Progenitor cell of endocrine pancreas (in vitro differentiated cells): ENCODE measurements at regions not wholly inside any gene's neighbourhood (a gene's known extent, or its start where the extent isn't known, plus 50 kb on each side); places are given as distances from the start of the nearest gene placed in this dataset.
"Not testable (repeated sequence)": the region's sequence is repeated elsewhere in the genome, so short reads cannot be mapped to it uniquely, and the experiment has no call there.

Experiments used
- DNase-seq: peaks from one replicate; pipeline ENCODE4 v3.0.0; 2021; ENCODE audit warnings: low spot score; ENCODE audit not compliant: unreplicated experiment
- H3K27ac Mint-ChIP-seq: 2 replicates; pipeline ENCODE4 v1.8.0; 2021; ENCODE audit warnings: mild to moderate bottlenecking, moderate library complexity, mixed read lengths
- H3K27me3 Mint-ChIP-seq: 2 replicates; pipeline ENCODE4 v1.8.0; 2021; ENCODE audit warnings: mixed read lengths
- H3K36me3 Mint-ChIP-seq: 2 replicates; pipeline ENCODE4 v1.8.0; 2022; ENCODE audit warnings: mixed read lengths; ENCODE audit not compliant: insufficient read depth
- H3K4me1 Mint-ChIP-seq: 2 replicates; pipeline ENCODE4 v1.8.0; 2021; ENCODE audit warnings: low read depth, mixed read lengths
- H3K4me3 Mint-ChIP-seq: 2 replicates; pipeline ENCODE4 v1.8.0; 2021; ENCODE audit warnings: low read depth, mild to moderate bottlenecking, moderate library complexity, mixed read lengths
- H3K9me3 Mint-ChIP-seq: 2 replicates; pipeline ENCODE4 v1.8.0; 2021; ENCODE audit warnings: low read depth, mixed read lengths
- CTCF ChIP-seq: fragments of 200-600 bp; sonication (generic); IDR thresholded peaks from one replicate; pipeline ENCODE4 v1.5.0; 2021; ENCODE audit warnings: antibody characterized with exemption, mild to moderate bottlenecking; ENCODE audit not compliant: unreplicated experiment

- H3K27me3 Mint-ChIP-seq: peaks cover 27% of the 10 kb centered on the region
- no peak overlapping the region for H3K27ac Mint-ChIP-seq
- H3K4me1 Mint-ChIP-seq: no peaks in the 10 kb centered on the region
- H3K9me3 Mint-ChIP-seq: no peaks in the 10 kb centered on the region
- DNase-seq: no peak
- no peaks in the 10 kb centered on the region for H3K36me3 Mint-ChIP-seq
- no peak for TF ChIP-seq CTCF
- no peak overlapping the region for H3K4me3 Mint-ChIP-seq
These were observed 100.2 kb downstream of the FBXO8 start for GRCh38 chr4:174183259-174183658.

GRCh38 chr4:174181827-174182226 lies 101.6 kb downstream of the FBXO8 start:
- H3K4me1 Mint-ChIP-seq: no peaks in the 10 kb centered on the region
- H3K4me3 Mint-ChIP-seq: no peak overlapping the region
- no peaks in the 10 kb centered on the region for H3K9me3 Mint-ChIP-seq
- H3K36me3 Mint-ChIP-seq: no peaks in the 10 kb centered on the region
- peaks cover 27% of the 10 kb centered on the region for H3K27me3 Mint-ChIP-seq
- TF ChIP-seq CTCF: peak; percentile 19
- DNase-seq: no peak
- no peak overlapping the region for H3K27ac Mint-ChIP-seq

GRCh38 chr4:174177536-174177935 lies 105.9 kb downstream of the FBXO8 start:
- no peak for TF ChIP-seq CTCF
- H3K27ac Mint-ChIP-seq: no peak overlapping the region
- peaks cover 6% of the 10 kb centered on the region for H3K27me3 Mint-ChIP-seq

GRCh38 chr4:174175836-174176235 lies 107.6 kb downstream of the FBXO8 start:
- DNase-seq, H3K9me3 Mint-ChIP-seq, H3K36me3 Mint-ChIP-seq, H3K4me3 Mint-ChIP-seq, H3K4me1 Mint-ChIP-seq, H3K27ac Mint-ChIP-seq: not testable (repeated sequence)
- peaks cover 13% of the 10 kb centered on the region for H3K27me3 Mint-ChIP-seq

More at GRCh38 chr4:174177536-174177935, 105.9 kb downstream of the FBXO8 start:
- no peak overlapping the region for H3K4me3 Mint-ChIP-seq
- H3K9me3 Mint-ChIP-seq: peaks cover 4% of the 10 kb centered on the region
- H3K36me3 Mint-ChIP-seq: no peaks in the 10 kb centered on the region
- DNase-seq: no peak
- no peaks in the 10 kb centered on the region for H3K4me1 Mint-ChIP-seq

GRCh38 chr4:174173360-174173759 lies 110.1 kb downstream of the FBXO8 start:
- no peaks in the 10 kb centered on the region for H3K4me1 Mint-ChIP-seq
- H3K9me3 Mint-ChIP-seq: peaks cover 4% of the 10 kb centered on the region
- no peaks in the 10 kb centered on the region for H3K36me3 Mint-ChIP-seq
- peaks cover 10% of the 10 kb centered on the region for H3K27me3 Mint-ChIP-seq
- H3K27ac Mint-ChIP-seq: no peak overlapping the region
- no peak for DNase-seq
- TF ChIP-seq CTCF: no peak
- no peak overlapping the region for H3K4me3 Mint-ChIP-seq

- H3K36me3 Mint-ChIP-seq: no peaks in the 10 kb centered on the region
- H3K27me3 Mint-ChIP-seq: peaks cover 10% of the 10 kb centered on the region
- no peak for DNase-seq
- H3K9me3 Mint-ChIP-seq: peaks cover 4% of the 10 kb centered on the region
- H3K4me3 Mint-ChIP-seq: no peak overlapping the region
- H3K4me1 Mint-ChIP-seq: no peaks in the 10 kb centered on the region
- no peak for TF ChIP-seq CTCF
- H3K27ac Mint-ChIP-seq: no peak overlapping the region
These were observed 111.2 kb downstream of the FBXO8 start for GRCh38 chr4:174172274-174172673.
